ENCODE measurements at regions not wholly inside any gene's neighbourhood (a gene's known extent, or its start where the extent isn't known, plus 50 kb on each side); places are given as distances from the start of the nearest gene placed in this dataset.
"Not testable (repeated sequence)": the region's sequence is repeated elsewhere in the genome, so short reads cannot be mapped to it uniquely, and the experiment has no call there.

- peak; percentile 63 for ATAC-seq (ENCODE audit: low read depth)
- H3K27ac Mint-ChIP-seq; H3K4me1 Mint-ChIP-seq; H2AFZ ChIP-seq (ENCODE audit: insufficient read depth, low read depth, low read length, poor library complexity, severe bottlenecking); H3K36me3 ChIP-seq (replicated peaks in 1 of 2; ENCODE audit: control extremely low read depth in 1 of 2, control insufficient read depth in 1 of 2, extremely low read depth in 1 of 2, insufficient read depth in 2 of 2, low read length in 1 of 2); H3K27me3 ChIP-seq (replicated peaks in 1 of 4; ENCODE audit: control extremely low read depth in 1 of 4, control insufficient read depth in 3 of 4, insufficient read depth in 4 of 4, low read length in 3 of 4); H3K27ac ChIP-seq (ENCODE audit: low read length in 2 of 2); DNase-seq; CTCF ChIA-PET; intact Hi-C loops (cut with micrococcal nuclease); H3K9ac ChIP-seq (ENCODE audit: low read length); H3K4me3 ChIP-seq (ENCODE audit: control extremely low read depth in 1 of 5, extremely low read depth in 1 of 5, insufficient read depth in 1 of 5, low read depth in 2 of 5, low read length in 4 of 5); H3K27me3 Mint-ChIP-seq; H3K4me2 ChIP-seq (replicated peaks; ENCODE audit: low read depth, low read length, poor library complexity, severe bottlenecking); H3K4me3 Mint-ChIP-seq; H3K4me1 ChIP-seq (ENCODE audit: control insufficient read depth in 2 of 2, insufficient read depth in 2 of 2, low read length in 2 of 2); H3K79me2 ChIP-seq (ENCODE audit: control insufficient read depth, insufficient read depth, low read length); H3K9me3 ChIP-seq (ENCODE audit: control extremely low read depth in 1 of 3, control insufficient read depth in 2 of 3, insufficient read depth in 1 of 3, low read length in 2 of 3); H3K9me3 Mint-ChIP-seq (ENCODE audit: insufficient read depth); POLR2A ChIA-PET; H4K20me1 ChIP-seq (ENCODE audit: control insufficient read depth, insufficient read depth, low read length, poor library complexity, severe bottlenecking): not testable (repeated sequence)
- no CpG with 5 or more reads among the region's 40 CpGs for WGBS (ENCODE audit: insufficient coverage)
Observed at GRCh38 chr21:8245642-8246402, 2275.6 kb upstream of the TPTE start.

GRCh38 chr21:8251701-8252100, 2269.7 kb upstream of the TPTE start:
- H3K79me2 ChIP-seq (ENCODE audit: control insufficient read depth, insufficient read depth, low read length); H3K9me3 ChIP-seq (ENCODE audit: control extremely low read depth in 1 of 3, control insufficient read depth in 2 of 3, insufficient read depth in 1 of 3, low read length in 2 of 3); H3K4me2 ChIP-seq (replicated peaks; ENCODE audit: low read depth, low read length, poor library complexity, severe bottlenecking); H3K27ac ChIP-seq (ENCODE audit: low read length in 2 of 2); H3K4me3 Mint-ChIP-seq; H3K27me3 Mint-ChIP-seq; H3K4me3 ChIP-seq (ENCODE audit: control extremely low read depth in 1 of 5, extremely low read depth in 1 of 5, insufficient read depth in 1 of 5, low read depth in 2 of 5, low read length in 4 of 5); H3K27me3 ChIP-seq (replicated peaks in 1 of 4; ENCODE audit: control extremely low read depth in 1 of 4, control insufficient read depth in 3 of 4, insufficient read depth in 4 of 4, low read length in 3 of 4); H2AFZ ChIP-seq (ENCODE audit: insufficient read depth, low read depth, low read length, poor library complexity, severe bottlenecking); POLR2A ChIA-PET; H3K27ac Mint-ChIP-seq; H3K4me1 Mint-ChIP-seq; DNase-seq; H3K36me3 ChIP-seq (replicated peaks in 1 of 2; ENCODE audit: control extremely low read depth in 1 of 2, control insufficient read depth in 1 of 2, extremely low read depth in 1 of 2, insufficient read depth in 2 of 2, low read length in 1 of 2); H3K9ac ChIP-seq (ENCODE audit: low read length); H3K9me3 Mint-ChIP-seq (ENCODE audit: insufficient read depth); H4K20me1 ChIP-seq (ENCODE audit: control insufficient read depth, insufficient read depth, low read length, poor library complexity, severe bottlenecking); H3K4me1 ChIP-seq (ENCODE audit: control insufficient read depth in 2 of 2, insufficient read depth in 2 of 2, low read length in 2 of 2); intact Hi-C loops (cut with micrococcal nuclease); ATAC-seq (ENCODE audit: low read depth); CTCF ChIA-PET: not testable (repeated sequence)
- WGBS (ENCODE audit: insufficient coverage) = no CpG with 5 or more reads among the region's 64 CpGs

- H3K27ac Mint-ChIP-seq; H3K9ac ChIP-seq (ENCODE audit: low read length); H3K4me1 ChIP-seq (ENCODE audit: control insufficient read depth in 2 of 2, insufficient read depth in 2 of 2, low read length in 2 of 2); H3K4me1 Mint-ChIP-seq; H3K9me3 Mint-ChIP-seq (ENCODE audit: insufficient read depth); H3K79me2 ChIP-seq (ENCODE audit: control insufficient read depth, insufficient read depth, low read length); ATAC-seq (ENCODE audit: low read depth); CTCF ChIA-PET; H2AFZ ChIP-seq (ENCODE audit: insufficient read depth, low read depth, low read length, poor library complexity, severe bottlenecking); POLR2A ChIA-PET; H3K27me3 ChIP-seq (replicated peaks in 1 of 4; ENCODE audit: control extremely low read depth in 1 of 4, control insufficient read depth in 3 of 4, insufficient read depth in 4 of 4, low read length in 3 of 4); H3K27me3 Mint-ChIP-seq; H3K36me3 ChIP-seq (replicated peaks in 1 of 2; ENCODE audit: control extremely low read depth in 1 of 2, control insufficient read depth in 1 of 2, extremely low read depth in 1 of 2, insufficient read depth in 2 of 2, low read length in 1 of 2); intact Hi-C loops (cut with micrococcal nuclease); H3K4me3 Mint-ChIP-seq; DNase-seq; H3K4me2 ChIP-seq (replicated peaks; ENCODE audit: low read depth, low read length, poor library complexity, severe bottlenecking); H3K9me3 ChIP-seq (ENCODE audit: control extremely low read depth in 1 of 3, control insufficient read depth in 2 of 3, insufficient read depth in 1 of 3, low read length in 2 of 3); H4K20me1 ChIP-seq (ENCODE audit: control insufficient read depth, insufficient read depth, low read length, poor library complexity, severe bottlenecking); H3K27ac ChIP-seq (ENCODE audit: low read length in 2 of 2); H3K4me3 ChIP-seq (ENCODE audit: control extremely low read depth in 1 of 5, extremely low read depth in 1 of 5, insufficient read depth in 1 of 5, low read depth in 2 of 5, low read length in 4 of 5): not testable (repeated sequence)
- WGBS (ENCODE audit: insufficient coverage) = no CpG with 5 or more reads among the region's 30 CpGs
Observed at GRCh38 chr21:8255094-8255493, 2266.3 kb upstream of the TPTE start.

GRCh38 chr21:8257083-8257799, 2264.1 kb upstream of the TPTE start:
- DNase-seq; intact Hi-C loops (cut with micrococcal nuclease); H3K27ac Mint-ChIP-seq; H3K4me3 ChIP-seq (ENCODE audit: control extremely low read depth in 1 of 5, extremely low read depth in 1 of 5, insufficient read depth in 1 of 5, low read depth in 2 of 5, low read length in 4 of 5); H3K27me3 ChIP-seq (replicated peaks in 1 of 4; ENCODE audit: control extremely low read depth in 1 of 4, control insufficient read depth in 3 of 4, insufficient read depth in 4 of 4, low read length in 3 of 4); H3K9me3 ChIP-seq (ENCODE audit: control extremely low read depth in 1 of 3, control insufficient read depth in 2 of 3, insufficient read depth in 1 of 3, low read length in 2 of 3); H3K4me3 Mint-ChIP-seq; H4K20me1 ChIP-seq (ENCODE audit: control insufficient read depth, insufficient read depth, low read length, poor library complexity, severe bottlenecking); POLR2A ChIA-PET; H3K4me1 ChIP-seq (ENCODE audit: control insufficient read depth in 2 of 2, insufficient read depth in 2 of 2, low read length in 2 of 2); H3K36me3 ChIP-seq (replicated peaks in 1 of 2; ENCODE audit: control extremely low read depth in 1 of 2, control insufficient read depth in 1 of 2, extremely low read depth in 1 of 2, insufficient read depth in 2 of 2, low read length in 1 of 2); H3K9ac ChIP-seq (ENCODE audit: low read length); ATAC-seq (ENCODE audit: low read depth); H3K4me1 Mint-ChIP-seq; H2AFZ ChIP-seq (ENCODE audit: insufficient read depth, low read depth, low read length, poor library complexity, severe bottlenecking); H3K9me3 Mint-ChIP-seq (ENCODE audit: insufficient read depth); H3K79me2 ChIP-seq (ENCODE audit: control insufficient read depth, insufficient read depth, low read length); H3K4me2 ChIP-seq (replicated peaks; ENCODE audit: low read depth, low read length, poor library complexity, severe bottlenecking); H3K27me3 Mint-ChIP-seq; H3K27ac ChIP-seq (ENCODE audit: low read length in 2 of 2); CTCF ChIA-PET: not testable (repeated sequence)
- WGBS (ENCODE audit: insufficient coverage) = no CpG with 5 or more reads among the region's 143 CpGs

Measured in B cell (primary cell).